GM19351 (cell line): ENCODE measurements at regions not wholly inside any gene's neighbourhood (a gene's known extent, or its start where the extent isn't known, plus 50 kb on each side); places are given as distances from the start of the nearest gene placed in this dataset.
A peak's percentile ranks its signal among the peaks of the same experiment; 100 is the strongest.
"Not testable (repeated sequence)": the region's sequence is repeated elsewhere in the genome, so short reads cannot be mapped to it uniquely, and the experiment has no call there.

Experiments used
- ATAC-seq: cut with Tn5 transposase; IDR thresholded peaks from one replicate; pipeline ENCODE4 v1.9.1; 2021; ENCODE audit warnings: mild to moderate bottlenecking, moderate library complexity; ENCODE audit not compliant: unreplicated experiment

DNA sequence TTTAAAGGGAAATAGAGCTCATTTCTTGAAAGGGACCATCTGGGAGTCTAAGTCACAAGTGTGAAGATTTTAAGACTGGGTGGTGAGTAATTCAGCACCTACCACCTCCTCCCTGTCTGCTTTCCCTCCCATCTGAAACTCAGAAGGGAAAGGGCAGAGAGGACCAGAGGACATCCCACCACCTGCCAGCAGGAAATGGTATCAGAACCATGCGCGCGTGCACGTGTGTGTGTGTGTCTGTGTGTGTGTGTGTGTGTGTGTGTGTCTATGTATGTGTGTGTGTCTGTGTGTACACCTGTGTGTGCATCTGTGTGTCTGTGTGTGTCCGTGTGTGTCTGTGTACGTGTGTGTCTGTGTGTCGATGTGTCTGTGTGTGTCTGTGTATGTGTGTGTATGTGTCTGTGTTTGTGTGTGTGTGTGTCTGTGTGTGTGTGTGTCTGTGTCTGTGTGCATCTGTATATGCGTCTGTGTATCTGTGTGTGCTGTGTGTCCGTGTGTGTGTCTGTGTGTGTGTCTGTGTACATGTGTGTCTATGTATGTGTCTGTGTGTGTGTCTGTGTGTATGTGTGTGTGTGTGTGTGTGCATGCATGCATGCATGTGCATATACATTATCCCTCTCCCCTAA is 76.8 kb downstream of the ZFP36L2 start:
- ATAC-seq: peak; percentile 47

DNA sequence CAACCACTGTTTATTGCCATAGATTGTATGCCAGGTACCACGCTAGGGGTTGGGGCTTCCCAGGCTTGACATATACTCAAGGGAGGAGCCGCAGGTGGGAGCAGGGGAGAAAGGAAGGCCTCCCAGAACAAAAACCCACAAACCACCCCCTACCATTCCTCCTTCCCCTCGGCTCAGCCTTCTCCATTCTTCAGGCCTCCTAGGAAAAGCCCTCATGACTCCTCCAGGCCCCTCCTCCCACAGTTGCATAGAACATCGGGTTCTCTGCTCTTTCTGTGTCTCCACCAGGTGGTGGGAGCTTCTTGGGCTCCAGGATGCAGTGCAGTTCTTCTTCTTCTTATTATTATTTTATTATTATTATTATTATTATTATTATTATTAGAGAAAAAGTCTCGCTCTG is 80.3 kb downstream of the ZFP36L2 start:
- no peak for ATAC-seq

DNA sequence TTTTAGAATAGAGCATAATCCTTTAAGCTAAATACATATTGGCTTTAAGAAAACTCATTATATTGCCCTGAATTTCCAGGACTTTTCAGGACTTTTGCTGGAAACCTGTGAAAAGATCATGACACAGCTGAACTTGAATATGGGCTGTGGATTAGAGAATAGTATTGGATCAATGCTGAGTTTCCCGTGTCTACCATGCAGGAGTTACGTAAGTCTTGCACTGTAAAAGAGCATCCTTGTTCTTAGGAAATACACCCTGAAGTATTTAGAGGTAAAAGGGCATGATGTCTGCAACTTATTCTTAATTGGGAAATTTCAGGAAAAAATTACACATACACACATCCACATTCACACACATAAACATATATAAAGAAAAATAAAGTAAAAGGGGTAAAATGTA is 82.1 kb downstream of the ZFP36L2 start:
- no peak for ATAC-seq

DNA sequence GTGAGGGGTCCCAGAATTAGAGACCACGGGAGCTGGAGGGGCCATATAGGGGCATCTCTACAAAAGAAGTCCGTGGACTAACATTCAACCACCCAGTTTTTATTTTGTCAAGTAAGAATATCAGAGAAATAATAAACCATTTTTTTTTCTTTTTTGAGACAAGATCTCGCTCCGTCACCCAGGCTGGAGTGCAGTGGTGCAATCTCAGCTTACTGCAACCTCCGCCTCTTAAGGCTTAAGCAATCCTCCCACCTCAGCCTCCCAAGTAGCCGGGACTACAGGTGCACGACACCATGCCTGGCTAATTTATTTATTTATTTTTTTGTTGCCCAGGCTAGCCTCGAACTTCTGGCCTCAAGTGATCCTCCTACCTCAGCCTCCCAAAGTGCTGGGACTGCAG is 82.7 kb downstream of the ZFP36L2 start:
- no peak for ATAC-seq

DNA sequence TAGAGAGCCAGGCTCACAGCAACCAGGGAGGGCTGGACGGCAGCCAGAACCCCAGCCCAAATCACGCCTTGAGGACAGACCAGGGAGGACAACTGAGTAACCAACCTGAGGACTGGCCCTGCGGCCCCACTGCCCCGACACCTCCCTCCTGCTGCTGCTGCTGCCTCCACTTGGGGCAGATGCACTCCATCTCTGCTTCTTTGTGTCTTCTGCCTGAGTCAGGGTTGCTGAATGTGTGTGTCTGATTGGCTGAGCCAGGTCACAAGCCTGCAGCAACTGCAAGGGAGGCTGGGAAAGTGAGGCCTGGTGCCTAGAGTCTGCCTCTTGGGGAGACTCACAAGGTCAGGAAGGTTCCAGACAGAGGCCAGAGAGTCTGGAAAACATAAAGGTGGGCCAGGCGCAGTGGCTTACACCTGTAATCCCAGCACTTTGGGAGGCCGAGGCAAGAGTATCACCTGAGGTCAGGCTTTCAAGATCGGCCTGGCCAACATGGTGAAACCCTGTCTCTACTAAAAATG is 83.4 kb downstream of the ZFP36L2 start:
- ATAC-seq: no peak

DNA sequence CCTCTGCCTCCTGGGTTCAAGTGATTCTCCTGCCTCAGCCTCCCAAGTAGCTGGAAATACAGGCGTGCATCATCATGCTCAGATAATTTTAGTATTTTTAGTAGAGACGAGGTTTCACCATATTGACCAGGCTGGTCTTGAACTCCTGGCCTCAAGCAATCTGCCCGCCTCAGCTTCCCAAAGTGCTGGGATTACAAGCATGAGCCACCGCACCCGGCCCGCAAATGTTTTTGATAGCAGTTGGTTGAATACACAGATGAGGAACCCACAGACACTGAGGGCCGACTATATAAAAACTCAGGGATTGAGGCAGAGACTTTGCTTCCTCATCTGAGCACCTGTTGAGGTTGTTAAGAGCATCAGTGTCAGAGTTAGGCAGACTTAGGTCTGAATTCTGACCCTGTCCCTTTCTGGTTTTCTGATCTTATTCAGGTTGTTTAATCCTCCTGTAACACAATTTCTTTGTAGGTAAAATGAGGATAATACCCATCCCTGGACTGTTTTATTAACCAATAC is 84.7 kb downstream of the ZFP36L2 start:
- not testable (repeated sequence) for ATAC-seq

DNA sequence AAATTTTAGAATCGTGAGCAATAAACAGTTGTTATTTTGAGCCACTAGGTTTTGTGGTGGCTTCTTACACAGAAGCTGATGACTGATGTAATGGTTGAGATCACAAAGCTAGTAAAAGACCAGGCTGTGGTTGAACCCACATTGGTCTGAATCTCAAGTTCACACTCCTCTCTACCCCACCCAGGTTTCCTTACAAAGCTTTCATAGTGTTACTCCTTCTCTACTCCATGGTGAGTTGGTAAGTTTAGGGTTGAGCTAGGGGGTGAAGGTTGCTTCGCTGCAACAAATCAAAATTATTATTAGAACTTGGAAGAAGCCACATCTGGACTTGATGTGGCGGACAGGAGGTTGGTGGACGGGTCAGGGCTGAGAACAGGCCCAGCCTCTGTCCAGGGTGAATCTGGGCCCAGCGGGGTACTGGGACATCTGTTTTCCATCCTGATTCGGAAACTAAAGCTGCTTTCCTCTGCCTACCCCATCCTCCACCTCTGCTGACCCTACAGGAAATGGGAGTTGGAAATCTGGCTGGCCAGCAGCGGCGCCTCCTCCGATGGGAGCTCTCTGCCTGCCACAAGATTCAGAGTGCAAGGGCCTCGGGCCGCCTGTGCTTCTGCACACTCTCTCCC is 86.3 kb downstream of the ZFP36L2 start:
- peak; percentile 68 for ATAC-seq

DNA sequence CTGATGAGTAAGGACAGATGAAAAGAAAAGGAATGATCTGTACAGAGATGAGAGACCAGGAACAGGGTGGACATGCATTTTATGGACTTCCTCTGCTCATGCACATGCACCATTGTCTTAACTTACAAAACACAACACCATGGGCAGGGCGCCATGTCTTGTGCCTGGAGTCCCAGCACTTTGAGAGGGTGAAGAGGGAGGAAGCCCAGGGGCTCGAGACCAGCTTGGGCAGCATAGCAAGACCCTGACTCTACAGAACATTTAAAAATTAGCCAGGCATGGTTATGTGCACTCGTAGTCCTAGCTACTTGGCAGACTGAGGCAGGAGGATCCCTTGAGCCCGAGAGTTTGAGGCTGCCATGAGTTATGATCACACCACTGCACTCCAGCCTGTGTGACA is 86.9 kb downstream of the ZFP36L2 start:
- ATAC-seq: no peak

DNA sequence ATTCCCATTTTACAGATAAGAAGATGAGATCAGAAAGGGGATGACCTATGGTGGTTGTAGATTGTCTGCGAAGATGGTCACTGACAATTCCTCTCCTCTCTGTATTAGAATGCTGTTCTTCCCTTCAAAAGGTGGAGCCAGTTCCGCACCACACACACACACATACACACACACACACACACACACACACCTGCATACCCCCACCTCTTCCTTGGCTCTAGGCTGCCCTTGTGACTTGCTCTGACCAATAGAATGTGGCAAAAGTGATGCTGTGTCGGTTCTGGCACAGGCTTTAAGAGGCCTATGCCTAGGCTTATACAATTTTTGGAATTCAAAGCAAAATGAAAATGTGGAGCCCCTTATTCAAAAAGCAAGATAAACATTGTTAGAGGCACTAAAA is 88.0 kb downstream of the ZFP36L2 start:
- no peak for ATAC-seq

DNA sequence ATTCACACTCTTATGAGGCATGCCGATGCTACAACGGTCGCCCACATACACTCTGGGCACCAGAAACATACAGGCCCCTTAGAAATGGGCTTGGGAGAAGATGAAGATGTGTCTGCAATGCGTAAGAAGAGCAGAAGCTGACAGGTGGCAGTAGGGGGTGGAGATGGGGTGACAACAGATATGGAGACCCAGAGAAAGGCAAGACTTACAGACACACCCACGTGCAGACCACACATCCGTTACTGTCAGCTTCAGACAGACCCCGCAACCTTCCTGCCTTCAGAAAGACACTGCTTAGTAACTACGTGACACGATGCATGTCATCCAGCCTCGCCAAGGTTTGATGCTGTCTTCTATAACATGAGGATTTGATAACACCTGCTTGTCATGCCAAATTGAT is 89.5 kb downstream of the ZFP36L2 start:
- no peak for ATAC-seq

DNA sequence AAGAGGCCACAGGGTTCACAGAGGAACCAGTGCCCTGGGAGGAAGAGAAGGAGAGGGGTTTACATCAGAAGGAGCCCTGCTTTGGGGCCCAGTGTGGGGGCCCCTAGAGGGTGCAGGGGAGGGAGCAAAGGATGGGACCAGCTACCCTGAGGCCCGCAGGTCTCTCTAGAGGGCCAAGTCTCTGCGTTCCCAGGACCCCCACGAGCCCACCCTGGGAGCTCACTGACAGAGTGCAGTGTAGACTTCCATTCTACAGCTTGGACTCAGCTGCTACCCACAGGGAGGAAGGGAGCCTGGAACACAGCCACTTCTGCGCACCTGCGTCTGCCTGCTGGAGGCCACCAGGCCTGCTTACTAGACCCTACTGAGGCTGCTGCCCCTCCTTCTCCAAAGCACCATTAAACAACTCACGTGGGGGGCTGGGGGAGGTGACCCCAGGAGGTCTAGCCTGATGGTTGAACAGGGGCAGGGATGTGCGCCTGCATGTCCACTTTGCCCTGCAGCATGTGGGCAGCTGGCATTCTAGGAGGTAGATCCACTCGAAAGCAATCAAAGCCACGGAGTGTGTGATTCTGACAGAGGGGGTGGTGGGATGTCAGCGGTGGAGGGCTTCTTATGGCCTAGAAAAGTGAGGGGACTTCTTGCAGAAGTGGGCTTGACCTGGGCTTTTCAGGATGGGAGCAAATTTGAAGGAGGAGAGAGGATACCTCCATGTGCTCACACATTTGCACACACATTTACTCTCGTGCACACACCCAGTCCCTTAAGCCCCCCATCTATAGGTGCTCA is 90.2 kb downstream of the ZFP36L2 start:
- ATAC-seq: no peak

DNA sequence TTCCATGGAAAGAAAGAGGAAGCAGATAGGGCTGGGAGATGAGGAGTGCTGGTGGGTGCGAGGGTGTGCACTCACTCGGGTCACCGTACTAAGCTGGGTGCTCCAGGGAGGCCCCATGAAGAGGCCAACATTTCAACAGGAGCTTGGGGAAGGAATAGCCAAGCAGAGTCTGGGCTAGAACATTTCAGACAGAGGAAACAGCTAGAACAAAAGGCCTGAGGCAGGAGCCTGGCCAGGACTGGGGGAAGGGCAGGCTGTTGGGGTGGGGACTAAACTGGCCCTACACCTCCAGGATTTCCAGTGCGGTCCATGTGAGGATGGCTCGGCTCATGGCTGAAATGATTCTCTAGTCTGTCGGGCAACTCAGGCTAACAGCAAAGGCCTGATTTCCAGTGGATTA is 90.8 kb downstream of the ZFP36L2 start:
- ATAC-seq: no peak

DNA sequence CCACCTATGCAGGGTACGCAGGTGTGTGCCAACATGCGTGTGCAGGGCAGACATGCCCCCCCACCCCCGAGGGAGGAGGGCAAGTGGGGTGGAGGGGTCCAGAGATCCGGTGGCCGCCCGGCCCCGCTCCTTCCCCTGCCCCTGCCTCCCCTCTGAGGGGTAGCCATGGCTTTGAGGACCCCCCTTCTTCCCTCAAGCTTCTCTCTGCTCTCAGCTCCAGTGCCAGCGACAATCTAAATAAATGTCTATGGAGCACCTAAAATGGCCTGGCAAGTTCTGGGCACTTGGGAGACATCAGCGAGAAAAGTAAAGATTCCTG is 91.9 kb downstream of the ZFP36L2 start:
- ATAC-seq: no peak

DNA sequence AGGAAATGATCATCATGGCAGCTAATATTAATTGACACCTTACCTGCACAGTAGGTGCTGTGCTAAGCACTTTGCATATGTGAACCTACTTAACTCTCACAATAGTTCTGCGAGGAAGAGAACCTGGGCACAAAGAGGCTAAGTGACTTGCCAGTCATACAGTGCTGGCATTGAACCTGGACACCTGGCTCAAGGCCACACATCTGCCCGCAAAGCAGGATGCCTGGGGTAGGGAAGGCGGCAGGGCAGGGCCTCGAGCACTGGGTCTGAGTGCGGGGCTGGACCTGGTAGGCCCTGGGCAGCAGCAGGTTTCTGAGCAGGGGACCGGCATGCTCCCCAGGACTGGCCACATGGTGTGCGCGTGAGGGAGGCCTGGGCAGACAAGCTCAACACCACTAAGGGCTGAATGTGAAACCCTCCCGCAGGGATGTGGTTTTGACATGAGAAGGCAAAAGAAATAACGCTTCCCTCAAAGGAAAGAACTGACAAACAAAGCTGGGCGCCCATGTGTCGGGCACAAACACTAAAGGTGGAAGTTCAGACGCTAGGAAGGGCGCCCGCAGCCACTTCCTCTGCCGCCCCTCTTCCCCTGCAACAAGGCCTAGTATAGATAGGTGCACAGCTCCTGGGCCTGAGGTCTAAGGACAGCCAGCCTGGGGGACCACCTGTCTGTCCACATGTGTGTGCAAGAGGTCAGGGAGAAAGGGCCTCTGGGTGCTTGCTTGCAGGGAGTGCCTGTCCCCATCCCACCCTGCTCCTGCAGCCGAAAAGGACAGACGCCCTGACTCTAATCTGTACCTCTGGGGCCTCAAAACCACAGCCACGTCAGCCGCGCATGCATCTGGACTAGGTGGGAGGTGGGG is 92.5 kb downstream of the ZFP36L2 start:
- peak; percentile 35 for ATAC-seq

DNA sequence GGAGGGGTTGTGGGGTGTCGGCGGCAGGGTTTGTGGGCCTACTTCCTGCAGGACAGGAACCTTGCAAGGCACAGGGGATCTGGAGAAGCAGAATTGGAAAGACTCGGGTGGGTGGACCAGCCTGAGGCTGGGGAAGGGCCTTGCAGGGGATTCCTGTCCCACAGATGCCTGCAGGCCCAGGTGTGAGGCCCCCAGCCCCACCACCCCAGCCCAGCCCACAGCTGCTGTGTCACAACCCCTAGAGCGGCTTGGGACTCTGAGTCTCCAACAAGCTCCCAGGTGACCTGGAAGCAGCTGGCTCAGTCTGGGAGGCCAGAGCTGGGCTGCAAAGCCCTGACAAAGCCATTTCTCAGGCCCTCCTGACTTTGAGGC is 93.1 kb downstream of the ZFP36L2 start:
- no peak for ATAC-seq

DNA sequence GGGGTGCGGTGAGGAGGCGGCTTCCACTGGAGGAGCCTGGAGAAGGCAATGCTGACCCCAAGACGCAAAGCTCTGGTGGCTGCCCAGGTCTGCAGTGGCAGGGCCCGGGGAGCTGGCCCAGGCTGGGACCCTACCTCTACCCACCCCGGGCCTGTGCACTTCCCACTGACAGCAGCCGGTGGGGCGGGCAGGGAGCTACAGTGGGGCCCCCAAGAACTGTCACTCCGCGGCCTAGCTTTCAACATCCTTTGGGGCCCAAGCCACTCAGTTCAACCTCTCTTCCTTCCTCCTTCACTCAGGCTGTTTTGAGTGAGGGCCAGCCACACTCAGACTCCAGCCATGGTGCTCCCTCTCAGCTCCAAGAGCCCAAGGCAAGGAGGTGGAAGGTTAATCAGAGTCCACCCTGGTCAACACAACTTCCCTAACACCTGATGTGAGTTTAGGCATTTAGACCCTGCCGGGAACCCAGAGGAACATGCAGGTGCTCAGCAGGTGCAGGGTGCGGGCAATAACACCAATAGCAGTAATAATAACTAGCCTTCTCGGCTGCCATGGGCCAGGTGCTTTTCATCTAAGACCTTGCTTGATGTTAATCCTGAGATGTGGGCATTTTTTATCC is 93.6 kb downstream of the ZFP36L2 start:
- no peak for ATAC-seq

DNA sequence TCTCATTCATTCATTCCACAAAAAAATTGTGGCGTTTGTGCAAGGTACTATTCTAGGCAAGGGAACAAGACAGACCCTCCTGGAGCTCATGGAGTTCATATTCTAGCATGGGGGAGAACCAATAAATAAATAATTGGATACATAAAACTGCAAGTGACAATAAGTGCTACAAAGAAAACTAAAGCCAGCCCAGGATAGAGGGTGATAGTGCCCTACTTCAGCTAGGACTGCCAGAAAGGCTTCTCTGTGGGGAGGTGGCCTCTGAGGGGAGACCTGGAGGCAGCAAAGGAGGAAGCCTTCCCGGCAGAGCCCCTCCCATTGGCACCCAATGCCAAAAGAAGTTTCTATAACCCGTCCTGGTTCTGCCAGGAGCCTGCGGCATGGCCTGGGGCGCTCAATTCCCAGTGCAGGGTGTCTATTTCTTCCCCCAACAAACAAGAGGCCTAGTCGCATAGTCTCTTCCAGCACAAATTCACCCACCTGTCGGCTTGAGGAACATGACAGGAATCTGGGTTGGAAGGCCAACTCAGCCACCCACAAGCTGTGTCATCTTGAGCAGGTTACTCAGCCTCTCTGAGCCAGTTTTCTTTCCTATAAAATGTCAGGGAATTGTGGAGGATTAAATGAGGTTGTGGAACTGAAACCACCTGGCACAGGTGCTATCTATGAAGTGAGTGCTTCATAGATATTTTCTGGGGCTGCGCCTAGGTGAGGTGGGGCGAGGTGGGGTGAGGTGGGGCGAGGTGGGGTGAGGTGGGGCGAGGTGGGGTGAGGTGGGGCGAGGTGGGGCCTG is 94.3 kb downstream of the ZFP36L2 start:
- no peak for ATAC-seq

DNA sequence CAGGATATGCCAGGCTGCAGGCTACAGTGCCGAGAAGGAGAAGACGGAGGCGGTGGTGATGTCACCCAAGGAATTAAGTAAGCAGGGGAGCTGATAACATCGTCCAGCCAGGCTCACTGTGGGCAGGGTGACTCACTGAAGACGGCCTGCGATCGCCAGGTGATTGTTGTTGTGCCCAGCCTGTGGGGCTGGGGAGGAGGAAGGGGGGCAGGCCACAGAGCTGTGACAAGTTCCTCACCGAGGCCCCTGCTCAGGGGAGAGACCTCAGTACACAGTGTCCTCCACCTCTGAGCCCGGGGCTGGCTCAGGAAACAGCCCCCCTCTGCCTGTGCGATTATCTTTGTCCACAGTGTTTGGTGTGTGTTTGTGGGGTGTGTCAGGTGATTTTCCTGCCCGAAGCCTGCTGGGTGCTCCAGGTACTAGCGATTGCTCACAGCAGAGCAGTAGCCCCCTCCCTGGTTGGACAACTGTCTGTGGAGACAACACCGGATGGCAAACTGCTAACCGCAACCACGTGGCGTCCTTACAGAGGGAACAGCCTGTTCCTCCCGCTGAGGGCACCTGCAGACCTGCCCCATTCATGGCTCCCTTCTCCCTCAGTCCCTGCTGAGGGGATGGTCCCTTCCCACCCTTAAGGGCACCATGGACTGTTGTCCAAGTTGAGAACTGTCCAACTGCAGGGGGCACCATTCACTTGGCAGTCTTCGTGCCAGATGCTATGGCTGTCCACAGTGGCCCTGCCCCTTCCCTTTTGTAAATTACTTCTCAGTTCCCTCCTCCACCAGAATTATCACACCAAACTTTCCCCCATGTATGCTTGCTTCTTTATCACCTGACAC is 95.1 kb downstream of the ZFP36L2 start:
- peak; percentile 42 for ATAC-seq

DNA sequence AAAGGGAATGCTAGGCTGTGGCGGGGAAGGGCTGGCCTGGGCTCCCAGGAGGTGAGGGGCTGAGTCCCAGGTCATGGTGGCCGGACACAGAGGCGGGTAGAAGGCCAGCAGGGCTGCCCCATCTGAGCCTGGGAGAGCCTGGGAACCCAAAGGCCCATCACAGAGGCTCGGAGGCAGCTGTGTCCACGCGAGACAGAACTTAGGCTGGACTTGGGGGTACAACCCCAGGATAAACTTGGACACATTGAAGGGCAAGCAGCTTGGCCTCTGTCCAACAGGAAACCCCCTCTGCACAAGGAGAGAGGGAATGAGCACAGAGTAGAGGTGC is 95.9 kb downstream of the ZFP36L2 start:
- ATAC-seq: no peak
